HL-60 (cell line): ENCODE measurements at regions not wholly inside any gene's neighbourhood (a gene's known extent, or its start where the extent isn't known, plus 50 kb on each side); places are given as distances from the start of the nearest gene placed in this dataset.

Experiments used
- CTCF ChIP-seq: IDR thresholded peaks from one replicate; pipeline ENCODE4 v1.5.1; 2011; ENCODE audit warnings: low read length, control low read depth, inconsistent platforms; ENCODE audit not compliant: insufficient read depth
- GABPA ChIP-seq: IDR thresholded peaks from 2 replicates; pipeline ENCODE4 v1.6.1; 2012; ENCODE audit warnings: low read depth
- POLR2AphosphoS5 ChIP-seq: IDR thresholded peaks from 2 replicates; pipeline ENCODE4 v1.6.1; 2012; ENCODE audit warnings: low read depth
- TF ChIP-seq, protein P1 (sequence below): IDR thresholded peaks from 2 replicates; pipeline ENCODE4 v1.6.1; 2012; ENCODE audit warnings: low read depth; ENCODE audit not compliant: insufficient replicate concordance

- TF ChIP-seq CTCF (no peak), POLR2AphosphoS5 (no peak), GABPA (no peak)
- TF ChIP-seq, protein P1, sequence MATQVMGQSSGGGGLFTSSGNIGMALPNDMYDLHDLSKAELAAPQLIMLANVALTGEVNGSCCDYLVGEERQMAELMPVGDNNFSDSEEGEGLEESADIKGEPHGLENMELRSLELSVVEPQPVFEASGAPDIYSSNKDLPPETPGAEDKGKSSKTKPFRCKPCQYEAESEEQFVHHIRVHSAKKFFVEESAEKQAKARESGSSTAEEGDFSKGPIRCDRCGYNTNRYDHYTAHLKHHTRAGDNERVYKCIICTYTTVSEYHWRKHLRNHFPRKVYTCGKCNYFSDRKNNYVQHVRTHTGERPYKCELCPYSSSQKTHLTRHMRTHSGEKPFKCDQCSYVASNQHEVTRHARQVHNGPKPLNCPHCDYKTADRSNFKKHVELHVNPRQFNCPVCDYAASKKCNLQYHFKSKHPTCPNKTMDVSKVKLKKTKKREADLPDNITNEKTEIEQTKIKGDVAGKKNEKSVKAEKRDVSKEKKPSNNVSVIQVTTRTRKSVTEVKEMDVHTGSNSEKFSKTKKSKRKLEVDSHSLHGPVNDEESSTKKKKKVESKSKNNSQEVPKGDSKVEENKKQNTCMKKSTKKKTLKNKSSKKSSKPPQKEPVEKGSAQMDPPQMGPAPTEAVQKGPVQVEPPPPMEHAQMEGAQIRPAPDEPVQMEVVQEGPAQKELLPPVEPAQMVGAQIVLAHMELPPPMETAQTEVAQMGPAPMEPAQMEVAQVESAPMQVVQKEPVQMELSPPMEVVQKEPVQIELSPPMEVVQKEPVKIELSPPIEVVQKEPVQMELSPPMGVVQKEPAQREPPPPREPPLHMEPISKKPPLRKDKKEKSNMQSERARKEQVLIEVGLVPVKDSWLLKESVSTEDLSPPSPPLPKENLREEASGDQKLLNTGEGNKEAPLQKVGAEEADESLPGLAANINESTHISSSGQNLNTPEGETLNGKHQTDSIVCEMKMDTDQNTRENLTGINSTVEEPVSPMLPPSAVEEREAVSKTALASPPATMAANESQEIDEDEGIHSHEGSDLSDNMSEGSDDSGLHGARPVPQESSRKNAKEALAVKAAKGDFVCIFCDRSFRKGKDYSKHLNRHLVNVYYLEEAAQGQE: no peak
Observed at GRCh38 chr16:73151225-73151624, 103.3 kb upstream of the ZFHX3 start.
